Type B pancreatic cell (in vitro differentiated cells): ENCODE measurements at regions not wholly inside any gene's neighbourhood (a gene's known extent, or its start where the extent isn't known, plus 50 kb on each side); places are given as distances from the start of the nearest gene placed in this dataset.
"Not testable (repeated sequence)": the region's sequence is repeated elsewhere in the genome, so short reads cannot be mapped to it uniquely, and the experiment has no call there.

Experiments used
- DNase-seq: peaks from one replicate; pipeline ENCODE4 v3.0.0; 2021; ENCODE audit warnings: mixed read lengths; ENCODE audit not compliant: unreplicated experiment; ENCODE audit errors: extremely low spot score
- H3K27ac Mint-ChIP-seq: 2 replicates; pipeline ENCODE4 v1.8.0; 2021; ENCODE audit warnings: mild to moderate bottlenecking, mixed read lengths
- H3K27me3 Mint-ChIP-seq: 2 replicates; pipeline ENCODE4 v1.8.0; 2021; ENCODE audit warnings: mixed read lengths
- H3K36me3 Mint-ChIP-seq: 2 replicates; pipeline ENCODE4 v1.8.0; 2021; ENCODE audit warnings: mixed read lengths
- H3K4me1 Mint-ChIP-seq: one replicate; pipeline ENCODE4 v1.8.0; 2021; ENCODE audit warnings: mixed read lengths; ENCODE audit not compliant: unreplicated experiment
- H3K4me3 Mint-ChIP-seq: 2 replicates; pipeline ENCODE4 v1.8.0; 2021; ENCODE audit warnings: mild to moderate bottlenecking, mixed read lengths
- H3K9me3 Mint-ChIP-seq: 2 replicates; pipeline ENCODE4 v1.8.0; 2021; ENCODE audit warnings: mixed read lengths
- TF ChIP-seq, protein P1 (sequence below): fragments of 200-600 bp; sonication (generic); conservative IDR thresholded peaks from 2 replicates; pipeline ENCODE4 v1.5.0; 2021; ENCODE audit warnings: antibody characterized with exemption, mild to moderate bottlenecking

- Mint-ChIP-seq H3K27me3 (peaks cover 3% of the 10 kb centered on the region), H3K36me3 (no peaks in the 10 kb centered on the region), H3K4me3 (no peak overlapping the region), H3K27ac (peak overlapping the region; percentile 90), H3K4me1 (peaks cover 4% of the 10 kb centered on the region), H3K9me3 (no peaks in the 10 kb centered on the region)
- no peak for DNase-seq
- TF ChIP-seq, protein P1, sequence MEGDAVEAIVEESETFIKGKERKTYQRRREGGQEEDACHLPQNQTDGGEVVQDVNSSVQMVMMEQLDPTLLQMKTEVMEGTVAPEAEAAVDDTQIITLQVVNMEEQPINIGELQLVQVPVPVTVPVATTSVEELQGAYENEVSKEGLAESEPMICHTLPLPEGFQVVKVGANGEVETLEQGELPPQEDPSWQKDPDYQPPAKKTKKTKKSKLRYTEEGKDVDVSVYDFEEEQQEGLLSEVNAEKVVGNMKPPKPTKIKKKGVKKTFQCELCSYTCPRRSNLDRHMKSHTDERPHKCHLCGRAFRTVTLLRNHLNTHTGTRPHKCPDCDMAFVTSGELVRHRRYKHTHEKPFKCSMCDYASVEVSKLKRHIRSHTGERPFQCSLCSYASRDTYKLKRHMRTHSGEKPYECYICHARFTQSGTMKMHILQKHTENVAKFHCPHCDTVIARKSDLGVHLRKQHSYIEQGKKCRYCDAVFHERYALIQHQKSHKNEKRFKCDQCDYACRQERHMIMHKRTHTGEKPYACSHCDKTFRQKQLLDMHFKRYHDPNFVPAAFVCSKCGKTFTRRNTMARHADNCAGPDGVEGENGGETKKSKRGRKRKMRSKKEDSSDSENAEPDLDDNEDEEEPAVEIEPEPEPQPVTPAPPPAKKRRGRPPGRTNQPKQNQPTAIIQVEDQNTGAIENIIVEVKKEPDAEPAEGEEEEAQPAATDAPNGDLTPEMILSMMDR, result no peak
Measured at GRCh38 chr12:127125607-127126259, 1141.2 kb upstream of the TMEM132C start.

- Mint-ChIP-seq H3K9me3 (no peaks in the 10 kb centered on the region), H3K36me3 (no peaks in the 10 kb centered on the region), H3K27me3 (peaks cover 6% of the 10 kb centered on the region), H3K27ac (peak overlapping the region; percentile 90), H3K4me3 (no peak overlapping the region), H3K4me1 (peaks cover 4% of the 10 kb centered on the region)
- TF ChIP-seq, protein P1, result no peak
- no peak for DNase-seq
Measured at GRCh38 chr12:127126260-127126628, 1140.7 kb upstream of the TMEM132C start.

DNA sequence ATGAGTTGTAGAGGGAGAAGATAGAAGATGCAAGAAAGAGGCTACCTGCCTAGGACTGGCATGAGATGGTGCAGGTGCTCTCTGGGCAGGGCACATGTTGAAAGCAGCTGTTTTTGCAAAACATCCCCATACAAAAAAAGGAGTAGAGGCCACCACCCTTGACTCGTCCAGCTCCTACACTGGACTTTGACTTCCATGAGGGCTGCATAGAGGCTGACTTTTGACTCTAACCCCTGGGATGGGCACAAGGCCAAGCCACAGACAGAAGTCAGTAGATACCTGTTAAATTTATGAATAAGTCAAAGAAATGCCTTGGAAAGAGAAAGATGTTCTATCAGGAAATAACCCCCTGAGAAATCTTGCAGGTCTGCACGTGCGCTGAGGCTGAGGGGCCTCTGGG, 1139.1 kb upstream of the TMEM132C start:
- TF ChIP-seq, protein P1, result no peak
- peaks cover 3% of the 10 kb centered on the region for H3K27me3 Mint-ChIP-seq
- no peak for DNase-seq
- no peaks in the 10 kb centered on the region for H3K9me3 Mint-ChIP-seq
- H3K4me1 Mint-ChIP-seq, result peaks cover 4% of the 10 kb centered on the region
- H3K27ac Mint-ChIP-seq, result no peak overlapping the region
- no peak overlapping the region for H3K4me3 Mint-ChIP-seq
- H3K36me3 Mint-ChIP-seq, result no peaks in the 10 kb centered on the region

GRCh38 chr12:127130506-127131124, 1136.4 kb upstream of the TMEM132C start:
- no peaks in the 10 kb centered on the region for H3K36me3 Mint-ChIP-seq
- H3K9me3 Mint-ChIP-seq, result no peaks in the 10 kb centered on the region
- H3K27ac Mint-ChIP-seq, result no peak overlapping the region

DNA sequence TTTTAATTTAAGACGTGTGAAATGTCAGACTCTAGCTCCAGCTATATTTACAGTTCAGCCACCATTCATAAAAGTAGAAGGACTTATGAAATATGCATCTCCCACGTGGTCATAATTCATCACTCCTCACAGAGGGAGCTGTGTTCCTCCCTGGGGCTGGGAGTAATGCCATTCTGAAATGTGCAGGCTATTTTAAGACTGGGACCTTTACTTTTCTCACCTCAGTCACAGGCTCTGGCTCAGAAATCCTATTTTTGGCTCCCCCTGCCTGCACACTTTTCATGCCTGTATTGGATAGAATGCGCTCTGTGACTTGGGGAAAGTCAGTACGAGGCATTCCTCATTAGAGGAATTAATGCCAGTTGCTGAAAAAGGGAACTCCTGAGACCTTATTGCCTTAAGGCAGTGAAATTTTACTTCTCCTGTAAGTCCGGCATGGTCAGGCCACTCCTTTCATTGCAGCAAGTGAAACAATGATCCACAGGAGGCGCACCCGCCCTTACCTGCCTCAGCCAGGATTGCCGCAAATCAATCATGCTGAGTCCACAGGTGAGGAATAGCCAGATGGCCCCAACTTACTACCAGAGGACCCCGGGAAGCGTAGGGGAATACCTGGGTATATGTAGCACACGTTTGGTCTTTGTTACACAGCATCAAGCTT, 1133.2 kb upstream of the TMEM132C start:
- H3K36me3 Mint-ChIP-seq, result no peaks in the 10 kb centered on the region
- peak overlapping the region; percentile 65 for H3K27ac Mint-ChIP-seq
- H3K9me3 Mint-ChIP-seq, result no peaks in the 10 kb centered on the region
- TF ChIP-seq, protein P1, result no peak
- no peaks in the 10 kb centered on the region for H3K4me1 Mint-ChIP-seq
- H3K27me3 Mint-ChIP-seq, result peaks cover 5% of the 10 kb centered on the region
- peak overlapping the region; percentile 5 for H3K4me3 Mint-ChIP-seq
- no peak for DNase-seq

More at GRCh38 chr12:127130506-127131124, 1136.4 kb upstream of the TMEM132C start:
- DNase-seq, result no peak
- Mint-ChIP-seq H3K27me3 (peaks cover 3% of the 10 kb centered on the region), H3K4me1 (peaks cover 4% of the 10 kb centered on the region), H3K4me3 (no peak overlapping the region)
- TF ChIP-seq, protein P1, result no peak

DNA sequence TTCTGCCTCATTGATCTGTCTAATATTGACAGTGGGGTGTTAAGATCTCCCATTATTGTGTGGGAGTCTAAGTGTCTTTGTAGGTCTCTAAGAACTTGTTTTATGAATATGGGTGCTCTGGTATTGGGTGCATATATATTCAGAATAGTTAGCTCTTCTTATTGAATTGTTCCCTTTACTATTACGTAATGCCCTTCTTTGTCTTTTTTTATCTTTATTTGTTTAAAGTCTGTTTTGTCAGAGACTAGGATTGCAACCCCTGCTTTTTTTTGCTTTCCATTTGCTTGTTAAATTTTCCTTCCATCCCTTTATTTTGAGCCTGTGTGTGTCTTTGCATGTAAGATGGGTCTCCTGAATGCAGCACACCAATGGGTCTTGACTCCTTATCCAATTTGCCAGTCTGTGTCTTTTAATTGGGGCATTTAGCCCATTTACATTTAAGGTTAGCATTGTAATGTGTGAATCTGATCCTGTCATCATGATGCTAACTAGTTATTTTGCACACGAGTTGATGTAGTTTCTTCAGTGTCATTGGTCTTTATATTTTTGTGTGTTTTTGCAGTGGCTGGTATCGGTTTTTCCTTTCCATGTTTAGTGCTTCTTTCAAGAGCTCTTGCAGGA, 1126.0 kb upstream of the TMEM132C start:
- not testable (repeated sequence) for H3K27me3 Mint-ChIP-seq, H3K36me3 Mint-ChIP-seq, H3K27ac Mint-ChIP-seq, H3K9me3 Mint-ChIP-seq, H3K4me1 Mint-ChIP-seq, H3K4me3 Mint-ChIP-seq, DNase-seq
